HUDEP-2 (cell line): ENCODE measurements at regions not wholly inside any gene's neighbourhood (a gene's known extent, or its start where the extent isn't known, plus 50 kb on each side); places are given as distances from the start of the nearest gene placed in this dataset.
A peak's percentile ranks its signal among the peaks of the same experiment; 100 is the strongest.

Source experiments
- DNase-seq, 76 experiments: peaks; one replicate each; lab custom pipeline; 2025; ENCODE audit not compliant: unreplicated experiment in 76 of 76; lab: John Stamatoyannopoulos, UW

DNA sequence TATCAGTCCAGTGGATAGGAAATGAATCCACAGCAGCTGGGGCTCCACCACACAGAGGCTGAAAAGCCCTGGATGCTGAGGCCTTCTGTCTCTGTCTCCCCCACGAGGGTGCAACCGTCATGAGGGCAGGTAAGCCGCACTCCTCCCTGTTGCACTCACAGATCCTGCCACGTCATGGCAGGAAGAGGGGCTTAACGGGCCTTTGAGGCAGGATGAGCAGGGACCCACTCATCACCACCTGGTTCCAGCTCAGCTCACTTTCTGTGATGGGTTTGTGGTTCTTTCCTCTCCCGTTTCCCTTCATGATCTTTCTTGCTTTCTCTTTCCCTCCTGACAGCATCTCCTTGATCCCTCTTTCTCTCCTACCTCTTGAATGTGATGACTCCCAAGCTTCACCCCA is 575.2 kb downstream of the CCDC171 start:
- DNase-seq = no peak

DNA sequence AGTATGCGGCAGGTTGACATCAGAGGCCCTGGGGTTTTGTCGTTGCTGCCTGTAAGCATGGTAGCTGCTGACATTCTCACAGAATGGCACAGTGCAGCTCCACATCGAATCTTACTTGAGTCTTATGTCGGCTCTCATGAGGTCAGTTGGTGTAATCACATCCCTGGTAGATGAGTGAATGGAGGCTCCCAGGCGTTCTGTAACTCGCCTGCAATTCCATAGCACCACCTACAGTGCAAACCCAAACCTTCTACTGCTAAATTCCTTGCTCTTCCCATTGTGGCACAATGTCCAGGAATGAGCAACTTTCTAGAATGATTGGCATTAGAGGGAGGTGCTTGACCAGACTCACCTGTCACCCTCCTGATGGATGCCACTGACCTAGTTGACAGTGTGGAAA is 578.4 kb downstream of the CCDC171 start:
- DNase-seq = no peak

- DNase-seq = no peak
Observed at GRCh38 chr9:16132513-16132912, 579.7 kb downstream of the CCDC171 start.

DNA sequence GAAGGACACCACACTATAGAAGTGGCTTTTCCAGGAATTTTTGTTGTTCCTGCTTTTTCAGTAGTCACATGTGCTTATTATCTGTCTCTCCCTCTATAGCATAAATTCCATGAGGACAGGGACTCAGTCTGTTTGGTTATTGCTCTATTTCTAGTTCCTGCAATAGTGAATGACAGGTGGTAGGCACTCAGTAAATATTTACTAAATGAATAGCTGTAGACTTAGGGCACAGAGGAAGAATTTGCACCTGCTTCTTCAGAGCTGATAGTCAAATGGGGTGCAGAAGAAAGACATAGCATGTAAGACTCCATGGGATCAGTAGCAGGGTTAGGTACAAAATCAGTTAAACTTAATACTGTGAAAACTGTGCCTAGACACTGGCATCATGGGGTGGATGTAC is 580.2 kb downstream of the CCDC171 start:
- no peak for DNase-seq

DNA sequence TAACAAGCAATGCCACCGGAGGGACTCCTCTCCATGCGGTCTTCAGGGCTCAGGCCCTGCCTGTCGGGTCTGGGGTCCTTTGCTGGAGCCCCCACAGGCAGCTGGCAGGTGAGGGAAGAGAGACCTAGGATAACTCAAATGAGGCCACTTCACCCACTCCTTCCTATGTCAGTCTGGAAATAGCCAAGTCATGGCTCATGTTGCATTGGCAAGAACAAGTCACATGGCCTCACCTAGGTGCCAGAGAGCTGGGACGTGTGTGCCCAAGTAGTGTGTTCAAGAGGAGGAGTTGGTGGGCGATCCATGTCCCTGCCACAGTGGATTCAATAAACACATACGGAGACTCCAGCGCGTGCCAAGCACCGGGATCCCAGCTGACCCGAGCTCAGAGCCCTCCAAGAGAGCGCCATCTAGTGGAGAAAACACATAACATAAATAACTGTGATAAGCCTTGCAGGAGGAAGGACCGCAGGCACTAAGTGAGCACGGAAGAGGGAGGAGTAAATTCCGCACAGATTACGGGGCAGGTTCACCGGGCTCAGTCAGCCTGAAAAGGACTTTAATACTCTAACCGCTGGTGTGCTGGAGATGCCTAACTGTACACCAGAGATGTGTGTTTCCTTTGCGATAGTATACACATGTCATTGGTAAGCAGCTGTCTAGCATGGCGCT is 580.8 kb downstream of the CCDC171 start:
- peak in 46 of 76 experiments; percentile 1 to 66 (median 22) for DNase-seq

GRCh38 chr9:16134351-16134750 is 581.5 kb downstream of the CCDC171 start:
- DNase-seq = no peak

- no peak for DNase-seq
Observed at GRCh38 chr9:16135968-16136367, 583.1 kb downstream of the CCDC171 start.

DNA sequence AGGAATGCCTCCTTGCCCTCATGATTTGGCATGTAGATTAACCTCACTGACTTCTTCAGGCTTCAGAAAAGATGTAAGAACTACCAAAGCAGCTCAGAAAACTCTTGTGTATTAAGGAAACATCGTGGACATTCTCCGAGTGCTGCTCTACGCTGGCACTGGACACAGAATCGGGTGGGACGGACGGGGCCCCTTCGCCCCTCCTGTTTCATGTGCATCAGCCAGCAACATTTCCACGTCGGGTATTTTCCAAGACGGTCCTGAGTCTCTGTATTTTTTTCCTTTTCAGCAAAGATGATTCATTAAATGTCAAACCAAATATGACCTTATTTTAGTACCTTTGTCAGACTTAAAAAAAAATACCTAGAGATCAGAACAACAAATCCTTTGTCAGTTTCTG is 583.6 kb downstream of the CCDC171 start:
- no peak for DNase-seq

DNA sequence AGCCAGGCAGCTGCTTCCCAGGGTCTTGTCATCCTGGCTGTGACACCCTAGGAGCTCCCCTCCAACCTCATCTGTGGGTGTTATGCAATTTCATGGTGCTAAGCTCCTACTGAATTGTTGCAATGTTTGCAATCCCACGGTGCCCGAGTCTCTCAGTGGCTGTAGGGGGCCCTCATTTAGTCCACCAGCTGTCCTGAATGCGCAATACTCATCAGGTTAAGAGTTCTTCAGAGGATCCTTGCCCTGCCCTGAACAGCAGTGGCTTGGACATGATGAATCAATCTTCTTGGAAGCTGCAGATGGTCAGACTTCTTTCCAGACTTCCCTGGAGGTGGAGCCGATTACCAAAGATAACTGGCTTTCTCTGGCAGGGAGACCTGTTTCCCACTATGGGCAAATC is 584.1 kb downstream of the CCDC171 start:
- no peak for DNase-seq

- no peak for DNase-seq
Observed at GRCh38 chr9:16138561-16139491, 586.0 kb downstream of the CCDC171 start.

GRCh38 chr9:16139774-16140173 is 586.9 kb downstream of the CCDC171 start:
- DNase-seq = no peak

DNA sequence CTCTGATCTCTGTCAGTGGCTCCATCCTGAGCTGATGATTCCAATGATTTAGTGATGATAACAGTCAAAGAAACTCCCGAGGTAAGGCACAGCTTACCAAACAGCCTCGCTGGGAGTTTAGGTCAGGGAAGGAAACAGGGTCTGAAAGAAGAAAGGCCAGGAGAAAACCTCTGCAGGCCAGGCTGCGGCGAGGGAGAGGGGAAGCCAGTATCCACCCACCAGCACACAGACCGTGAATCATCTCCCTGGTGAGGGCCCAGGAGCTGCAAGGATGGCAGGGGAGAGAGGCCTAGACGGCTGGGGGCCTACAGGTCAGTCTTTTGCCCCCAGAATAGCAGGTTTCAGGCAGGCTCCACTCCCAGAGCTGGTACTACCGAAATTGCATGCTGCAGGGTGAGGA is 590.5 kb downstream of the CCDC171 start:
- no peak for DNase-seq

GRCh38 chr9:16143947-16144890 is 591.4 kb downstream of the CCDC171 start:
- no peak for DNase-seq

DNA sequence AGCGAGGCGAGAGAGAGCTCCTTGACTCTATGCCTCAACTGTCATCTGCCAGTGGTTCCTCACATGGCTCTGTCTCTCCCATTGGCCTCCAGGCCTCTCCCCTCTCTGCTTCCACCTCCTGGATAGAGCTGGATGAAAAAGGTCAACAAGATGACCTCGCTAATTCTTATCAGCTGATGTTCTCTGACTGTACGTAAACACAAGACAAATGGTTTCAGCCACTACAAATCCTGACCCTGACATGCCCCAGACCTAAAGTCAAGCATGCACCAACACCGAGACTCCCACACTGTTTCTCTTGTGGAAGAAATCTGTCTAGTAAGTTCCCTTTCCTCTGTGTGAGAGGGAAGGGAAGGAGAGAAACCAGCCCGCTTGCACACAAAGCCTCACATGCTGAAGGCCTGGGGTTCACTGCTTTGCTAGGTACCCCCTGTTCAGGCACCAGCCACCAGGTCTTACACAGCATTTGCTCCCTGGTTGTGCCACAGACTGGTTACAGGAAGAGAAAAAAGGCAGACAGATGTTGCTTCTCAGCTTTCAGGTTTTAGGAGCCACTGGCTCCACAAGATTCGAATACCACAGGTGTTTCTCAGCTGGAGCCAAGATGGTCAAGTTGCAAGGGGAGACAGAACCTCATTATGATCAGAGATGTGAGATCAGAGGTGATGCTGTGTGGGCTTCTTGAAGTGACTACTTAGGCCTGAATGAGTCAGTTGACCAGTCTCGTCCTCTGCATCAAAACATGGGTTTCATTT is 592.5 kb downstream of the CCDC171 start:
- no peak for DNase-seq

- DNase-seq = no peak
Observed at GRCh38 chr9:16147726-16148125, 594.9 kb downstream of the CCDC171 start.

DNA sequence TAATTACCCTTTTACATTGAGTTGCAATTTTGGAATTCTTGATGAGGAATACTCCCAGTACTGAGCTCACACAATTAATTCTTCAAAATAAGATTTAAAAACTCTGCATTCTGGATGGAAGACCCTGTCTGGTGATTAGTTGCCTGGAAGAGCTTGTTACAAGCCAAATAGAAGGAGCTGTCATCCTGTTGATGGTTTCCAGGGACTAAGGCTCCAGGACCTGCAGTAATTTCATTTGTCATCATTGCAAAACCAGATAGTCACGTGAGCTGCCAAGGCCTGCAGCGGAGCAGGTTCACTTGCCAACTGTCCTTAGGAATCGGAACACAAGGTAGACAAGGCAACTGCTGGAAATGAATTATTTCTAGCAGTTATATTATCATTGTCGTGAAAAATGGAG is 597.7 kb downstream of the CCDC171 start:
- DNase-seq = no peak

- DNase-seq = no peak
Observed at GRCh38 chr9:16150938-16151650, 598.3 kb downstream of the CCDC171 start.

DNA sequence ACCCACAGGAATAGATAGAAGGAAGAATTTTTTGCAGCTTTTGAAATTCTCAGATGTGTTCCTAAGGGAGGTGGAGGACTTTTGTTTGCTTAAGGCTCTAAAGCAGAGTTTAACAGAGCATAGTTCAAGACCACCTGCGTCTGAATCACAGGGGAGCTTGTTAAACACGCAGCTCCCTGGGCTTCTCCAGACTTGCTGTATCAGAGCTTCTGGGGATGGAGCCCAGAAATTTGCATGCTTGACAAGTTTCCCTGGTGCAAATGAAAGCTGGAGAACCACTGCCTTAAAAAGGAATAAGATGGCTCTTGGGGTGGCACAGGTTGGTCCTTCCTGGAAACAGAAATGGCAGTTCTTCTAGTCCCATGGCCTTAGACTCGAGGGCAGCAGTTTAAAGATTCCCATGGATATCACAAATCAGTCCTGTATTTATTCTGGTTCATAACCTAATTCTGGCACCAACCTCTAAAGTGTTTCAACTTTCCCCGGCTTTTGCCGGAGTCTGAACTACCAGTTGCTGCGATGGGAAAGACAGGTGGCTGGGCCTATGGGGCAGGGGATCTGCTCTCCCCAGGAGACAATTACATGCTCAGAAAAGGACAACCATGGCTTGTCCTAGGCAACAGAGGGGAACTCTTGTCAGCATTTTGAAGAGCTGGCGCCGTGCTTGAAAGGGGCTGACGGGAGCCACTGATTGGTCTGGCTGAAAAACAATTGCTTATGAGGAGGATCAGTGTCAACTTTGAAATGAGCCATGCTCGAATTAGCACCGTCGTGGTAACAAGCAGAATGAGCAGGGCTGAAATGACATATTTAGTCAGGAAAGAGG is 599.6 kb downstream of the CCDC171 start:
- no peak for DNase-seq

GRCh38 chr9:16153221-16153620 is 600.4 kb downstream of the CCDC171 start:
- DNase-seq = no peak
